ENCODE measurements at regions not wholly inside any gene's neighbourhood (a gene's known extent, or its start where the extent isn't known, plus 50 kb on each side); places are given as distances from the start of the nearest gene placed in this dataset.

- H2AFZ ChIP-seq (ENCODE audit: insufficient read depth, low read depth, low read length, poor library complexity, severe bottlenecking), result no peak overlapping the region
- ATAC-seq (ENCODE audit: low read depth) (no peak), DNase-seq (no peak)
- H3K36me3 ChIP-seq (replicated peaks in 1 of 2; ENCODE audit: control extremely low read depth in 1 of 2, control insufficient read depth in 1 of 2, extremely low read depth in 1 of 2, insufficient read depth in 2 of 2, low read length in 1 of 2), result no peaks in the 10 kb centered on the region
- H3K4me1 Mint-ChIP-seq, result no peaks in the 10 kb centered on the region
- ChIA-PET CTCF (no interaction called here), POLR2A (no interaction called here)
- H3K4me3 ChIP-seq (ENCODE audit: control extremely low read depth in 1 of 5, extremely low read depth in 1 of 5, insufficient read depth in 1 of 5, low read depth in 2 of 5, low read length in 4 of 5), result no peak overlapping the region
- WGBS (ENCODE audit: insufficient coverage), result 0% methylated on average over 1 of the region's 2 CpGs
- no peaks in the 10 kb centered on the region for H3K79me2 ChIP-seq (ENCODE audit: control insufficient read depth, insufficient read depth, low read length)
- no peak overlapping the region for H3K27ac ChIP-seq (ENCODE audit: low read length in 2 of 2)
- no peaks in the 10 kb centered on the region for H3K9me3 Mint-ChIP-seq (ENCODE audit: insufficient read depth)
- no peak overlapping the region for H3K4me2 ChIP-seq (replicated peaks; ENCODE audit: low read depth, low read length, poor library complexity, severe bottlenecking)
- H3K4me3 Mint-ChIP-seq, result no peak overlapping the region
- TF ChIP-seq EZH2 (IDR thresholded peaks at IDR 0.05; ENCODE audit: borderline replicate concordance, insufficient read depth, low read depth, low read length, poor library complexity, severe bottlenecking) (no peak), CTCF (IDR thresholded peaks at IDR 0.05) (no peak)
- no peaks in the 10 kb centered on the region for H4K20me1 ChIP-seq (ENCODE audit: control insufficient read depth, insufficient read depth, low read length, poor library complexity, severe bottlenecking)
- H3K27me3 Mint-ChIP-seq, result no peaks in the 10 kb centered on the region
- no peak overlapping the region for H3K9ac ChIP-seq (ENCODE audit: low read length)
- H3K4me1 ChIP-seq (ENCODE audit: control insufficient read depth in 2 of 2, insufficient read depth in 2 of 2, low read length in 2 of 2), result no peaks in the 10 kb centered on the region
- H3K9me3 ChIP-seq (ENCODE audit: control extremely low read depth in 1 of 3, control insufficient read depth in 2 of 3, insufficient read depth in 1 of 3, low read length in 2 of 3), result no peaks in the 10 kb centered on the region
- no peak overlapping the region for H3K27ac Mint-ChIP-seq
- intact Hi-C loops (cut with micrococcal nuclease), result no loop called here
- no peaks in the 10 kb centered on the region for H3K27me3 ChIP-seq (replicated peaks in 1 of 4; ENCODE audit: control extremely low read depth in 1 of 4, control insufficient read depth in 3 of 4, insufficient read depth in 4 of 4, low read length in 3 of 4)
Observed at GRCh38 chr13:22777207-22777606, 403.6 kb upstream of the SGCG start.

- H3K4me3 ChIP-seq (ENCODE audit: control extremely low read depth in 1 of 5, extremely low read depth in 1 of 5, insufficient read depth in 1 of 5, low read depth in 2 of 5, low read length in 4 of 5), result no peak overlapping the region
- no peak overlapping the region for H3K27ac ChIP-seq (ENCODE audit: low read length in 2 of 2)
- no peaks in the 10 kb centered on the region for H3K9me3 ChIP-seq (ENCODE audit: control extremely low read depth in 1 of 3, control insufficient read depth in 2 of 3, insufficient read depth in 1 of 3, low read length in 2 of 3)
- WGBS (ENCODE audit: insufficient coverage), result 87% methylated on average over 4 of the region's 9 CpGs
- DNase-seq (no peak), ATAC-seq (ENCODE audit: low read depth) (no peak)
- Mint-ChIP-seq H3K4me3 (no peak overlapping the region), H3K9me3 (ENCODE audit: insufficient read depth) (no peaks in the 10 kb centered on the region), H3K4me1 (no peaks in the 10 kb centered on the region), H3K27me3 (no peaks in the 10 kb centered on the region), H3K27ac (no peak overlapping the region)
- ChIA-PET POLR2A (no interaction called here), CTCF (no interaction called here)
- no peak overlapping the region for H3K9ac ChIP-seq (ENCODE audit: low read length)
- no peaks in the 10 kb centered on the region for H3K36me3 ChIP-seq (replicated peaks in 1 of 2; ENCODE audit: control extremely low read depth in 1 of 2, control insufficient read depth in 1 of 2, extremely low read depth in 1 of 2, insufficient read depth in 2 of 2, low read length in 1 of 2)
- H3K27me3 ChIP-seq (replicated peaks in 1 of 4; ENCODE audit: control extremely low read depth in 1 of 4, control insufficient read depth in 3 of 4, insufficient read depth in 4 of 4, low read length in 3 of 4), result no peaks in the 10 kb centered on the region
- no peak overlapping the region for H3K4me2 ChIP-seq (replicated peaks; ENCODE audit: low read depth, low read length, poor library complexity, severe bottlenecking)
- TF ChIP-seq CTCF (IDR thresholded peaks at IDR 0.05) (no peak), EZH2 (IDR thresholded peaks at IDR 0.05; ENCODE audit: borderline replicate concordance, insufficient read depth, low read depth, low read length, poor library complexity, severe bottlenecking) (no peak)
- no peaks in the 10 kb centered on the region for H4K20me1 ChIP-seq (ENCODE audit: control insufficient read depth, insufficient read depth, low read length, poor library complexity, severe bottlenecking)
- intact Hi-C loops (cut with micrococcal nuclease), result no loop called here
- no peaks in the 10 kb centered on the region for H3K4me1 ChIP-seq (ENCODE audit: control insufficient read depth in 2 of 2, insufficient read depth in 2 of 2, low read length in 2 of 2)
- no peak overlapping the region for H2AFZ ChIP-seq (ENCODE audit: insufficient read depth, low read depth, low read length, poor library complexity, severe bottlenecking)
- no peaks in the 10 kb centered on the region for H3K79me2 ChIP-seq (ENCODE audit: control insufficient read depth, insufficient read depth, low read length)
Observed at GRCh38 chr13:22789027-22789593, 391.7 kb upstream of the SGCG start.

Measured in B cell (primary cell).